ENCODE measurements at regions not wholly inside any gene's neighbourhood (a gene's known extent, or its start where the extent isn't known, plus 50 kb on each side); places are given as distances from the start of the nearest gene placed in this dataset.
A peak's percentile ranks its signal among the peaks of the same experiment; 100 is the strongest.

DNA sequence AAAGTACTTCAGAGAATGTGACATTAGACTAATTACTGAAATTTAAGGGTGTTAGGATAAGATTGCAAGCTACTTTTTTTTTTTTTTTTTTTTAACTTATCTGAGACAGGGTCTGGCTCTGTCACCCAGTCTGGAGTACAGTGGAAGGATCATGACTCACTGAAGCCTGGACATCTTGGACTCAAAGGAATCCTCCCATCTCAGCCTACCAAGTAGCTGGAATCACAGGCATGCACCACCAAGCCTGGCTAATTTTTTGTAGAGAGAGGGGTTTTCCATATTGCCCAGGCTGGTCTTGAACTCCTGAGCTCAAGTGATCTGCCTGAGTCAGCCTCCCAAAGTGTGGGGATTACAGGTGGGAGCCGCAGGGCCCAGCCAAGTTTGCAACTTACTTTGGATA, 1246.0 kb upstream of the ZEB2 start (continued):
- TF ChIP-seq, protein P1, sequence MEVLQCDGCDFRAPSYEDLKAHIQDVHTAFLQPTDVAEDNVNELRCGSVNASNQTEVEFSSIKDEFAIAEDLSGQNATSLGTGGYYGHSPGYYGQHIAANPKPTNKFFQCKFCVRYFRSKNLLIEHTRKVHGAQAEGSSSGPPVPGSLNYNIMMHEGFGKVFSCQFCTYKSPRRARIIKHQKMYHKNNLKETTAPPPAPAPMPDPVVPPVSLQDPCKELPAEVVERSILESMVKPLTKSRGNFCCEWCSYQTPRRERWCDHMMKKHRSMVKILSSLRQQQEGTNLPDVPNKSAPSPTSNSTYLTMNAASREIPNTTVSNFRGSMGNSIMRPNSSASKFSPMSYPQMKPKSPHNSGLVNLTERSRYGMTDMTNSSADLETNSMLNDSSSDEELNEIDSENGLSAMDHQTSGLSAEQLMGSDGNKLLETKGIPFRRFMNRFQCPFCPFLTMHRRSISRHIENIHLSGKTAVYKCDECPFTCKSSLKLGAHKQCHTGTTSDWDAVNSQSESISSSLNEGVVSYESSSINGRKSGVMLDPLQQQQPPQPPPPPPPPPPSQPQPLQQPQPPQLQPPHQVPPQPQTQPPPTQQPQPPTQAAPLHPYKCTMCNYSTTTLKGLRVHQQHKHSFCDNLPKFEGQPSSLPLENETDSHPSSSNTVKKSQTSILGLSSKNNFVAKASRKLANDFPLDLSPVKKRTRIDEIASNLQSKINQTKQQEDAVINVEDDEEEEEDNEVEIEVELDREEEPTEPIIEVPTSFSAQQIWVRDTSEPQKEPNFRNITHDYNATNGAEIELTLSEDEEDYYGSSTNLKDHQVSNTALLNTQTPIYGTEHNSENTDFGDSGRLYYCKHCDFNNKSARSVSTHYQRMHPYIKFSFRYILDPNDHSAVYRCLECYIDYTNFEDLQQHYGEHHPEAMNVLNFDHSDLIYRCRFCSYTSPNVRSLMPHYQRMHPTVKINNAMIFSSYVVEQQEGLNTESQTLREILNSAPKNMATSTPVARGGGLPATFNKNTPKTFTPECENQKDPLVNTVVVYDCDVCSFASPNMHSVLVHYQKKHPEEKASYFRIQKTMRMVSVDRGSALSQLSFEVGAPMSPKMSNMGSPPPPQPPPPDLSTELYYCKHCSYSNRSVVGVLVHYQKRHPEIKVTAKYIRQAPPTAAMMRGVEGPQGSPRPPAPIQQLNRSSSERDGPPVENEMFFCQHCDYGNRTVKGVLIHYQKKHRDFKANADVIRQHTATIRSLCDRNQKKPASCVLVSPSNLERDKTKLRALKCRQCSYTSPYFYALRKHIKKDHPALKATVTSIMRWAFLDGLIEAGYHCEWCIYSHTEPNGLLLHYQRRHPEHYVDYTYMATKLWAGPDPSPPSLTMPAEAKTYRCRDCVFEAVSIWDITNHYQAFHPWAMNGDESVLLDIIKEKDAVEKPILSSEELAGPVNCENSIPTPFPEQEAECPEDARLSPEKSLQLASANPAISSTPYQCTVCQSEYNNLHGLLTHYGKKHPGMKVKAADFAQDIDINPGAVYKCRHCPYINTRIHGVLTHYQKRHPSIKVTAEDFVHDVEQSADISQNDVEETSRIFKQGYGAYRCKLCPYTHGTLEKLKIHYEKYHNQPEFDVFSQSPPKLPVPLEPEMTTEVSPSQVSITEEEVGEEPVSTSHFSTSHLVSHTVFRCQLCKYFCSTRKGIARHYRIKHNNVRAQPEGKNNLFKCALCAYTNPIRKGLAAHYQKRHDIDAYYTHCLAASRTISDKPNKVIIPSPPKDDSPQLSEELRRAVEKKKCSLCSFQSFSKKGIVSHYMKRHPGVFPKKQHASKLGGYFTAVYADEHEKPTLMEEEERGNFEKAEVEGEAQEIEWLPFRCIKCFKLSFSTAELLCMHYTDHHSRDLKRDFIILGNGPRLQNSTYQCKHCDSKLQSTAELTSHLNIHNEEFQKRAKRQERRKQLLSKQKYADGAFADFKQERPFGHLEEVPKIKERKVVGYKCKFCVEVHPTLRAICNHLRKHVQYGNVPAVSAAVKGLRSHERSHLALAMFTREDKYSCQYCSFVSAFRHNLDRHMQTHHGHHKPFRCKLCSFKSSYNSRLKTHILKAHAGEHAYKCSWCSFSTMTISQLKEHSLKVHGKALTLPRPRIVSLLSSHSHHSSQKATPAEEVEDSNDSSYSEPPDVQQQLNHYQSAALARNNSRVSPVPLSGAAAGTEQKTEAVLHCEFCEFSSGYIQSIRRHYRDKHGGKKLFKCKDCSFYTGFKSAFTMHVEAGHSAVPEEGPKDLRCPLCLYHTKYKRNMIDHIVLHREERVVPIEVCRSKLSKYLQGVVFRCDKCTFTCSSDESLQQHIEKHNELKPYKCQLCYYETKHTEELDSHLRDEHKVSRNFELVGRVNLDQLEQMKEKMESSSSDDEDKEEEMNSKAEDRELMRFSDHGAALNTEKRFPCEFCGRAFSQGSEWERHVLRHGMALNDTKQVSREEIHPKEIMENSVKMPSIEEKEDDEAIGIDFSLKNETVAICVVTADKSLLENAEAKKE (CRISPR knock-in tag; IDR thresholded peaks at IDR 0.05) = no peak
- TF ChIP-seq EZH2 (IDR thresholded peaks at IDR 0.05; ENCODE audit: low read depth, unreplicated experiment) (no peak), JUNB (IDR thresholded peaks at IDR 0.05; ENCODE audit: unreplicated experiment) (no peak), POLR2AphosphoS5 (IDR thresholded peaks at IDR 0.05; ENCODE audit: low read depth) (no peak), EZH2phosphoT487 (IDR thresholded peaks at IDR 0.05; ENCODE audit: unreplicated experiment) (no peak), NANOG (IDR thresholded peaks at IDR 0.05; ENCODE audit: borderline replicate concordance) (no peak), ZNF331 (CRISPR knock-in tag; IDR thresholded peaks at IDR 0.05; ENCODE audit: low read depth) (no peak), CREB1 (CRISPR knock-in tag; IDR thresholded peaks at IDR 0.05; ENCODE audit: low read depth) (no peak)
- TF ChIP-seq, protein P2, sequence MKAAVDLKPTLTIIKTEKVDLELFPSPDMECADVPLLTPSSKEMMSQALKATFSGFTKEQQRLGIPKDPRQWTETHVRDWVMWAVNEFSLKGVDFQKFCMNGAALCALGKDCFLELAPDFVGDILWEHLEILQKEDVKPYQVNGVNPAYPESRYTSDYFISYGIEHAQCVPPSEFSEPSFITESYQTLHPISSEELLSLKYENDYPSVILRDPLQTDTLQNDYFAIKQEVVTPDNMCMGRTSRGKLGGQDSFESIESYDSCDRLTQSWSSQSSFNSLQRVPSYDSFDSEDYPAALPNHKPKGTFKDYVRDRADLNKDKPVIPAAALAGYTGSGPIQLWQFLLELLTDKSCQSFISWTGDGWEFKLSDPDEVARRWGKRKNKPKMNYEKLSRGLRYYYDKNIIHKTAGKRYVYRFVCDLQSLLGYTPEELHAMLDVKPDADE (IDR thresholded peaks at IDR 0.05) = no peak

DNA sequence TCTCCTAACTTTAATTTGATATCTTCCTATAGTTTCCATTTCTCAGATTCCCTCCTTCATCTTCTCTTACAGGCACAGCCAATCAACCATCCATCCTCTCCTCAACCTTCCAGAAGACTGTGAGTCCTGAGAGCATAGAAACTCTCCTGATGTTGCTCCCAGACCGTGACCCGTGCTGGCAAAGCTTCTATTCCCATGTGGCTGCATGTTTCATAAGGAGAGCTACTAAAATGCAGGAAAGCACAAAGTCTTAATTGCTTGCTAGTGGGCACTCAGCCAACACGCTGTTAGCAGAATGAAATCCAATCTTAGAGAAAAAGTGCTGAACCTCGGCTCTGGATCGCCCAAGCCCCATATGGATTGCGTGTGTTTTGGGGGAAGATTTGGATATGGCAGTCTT, 1244.7 kb upstream of the ZEB2 start:
- H3K9me2 ChIP-seq (ENCODE audit: insufficient read depth) = no peaks in the 10 kb centered on the region
- ATAC-seq = no peak
- no peak overlapping the region for H3K27ac ChIP-seq (ENCODE audit: low read depth)
- no peak overlapping the region for H3K4me3 ChIP-seq
- H4K20me1 ChIP-seq (replicated peaks; ENCODE audit: insufficient read depth) = no peaks in the 10 kb centered on the region
- TF ChIP-seq POLR2AphosphoS5 (IDR thresholded peaks at IDR 0.05; ENCODE audit: low read depth) = no peak
- TF ChIP-seq, protein P3, sequence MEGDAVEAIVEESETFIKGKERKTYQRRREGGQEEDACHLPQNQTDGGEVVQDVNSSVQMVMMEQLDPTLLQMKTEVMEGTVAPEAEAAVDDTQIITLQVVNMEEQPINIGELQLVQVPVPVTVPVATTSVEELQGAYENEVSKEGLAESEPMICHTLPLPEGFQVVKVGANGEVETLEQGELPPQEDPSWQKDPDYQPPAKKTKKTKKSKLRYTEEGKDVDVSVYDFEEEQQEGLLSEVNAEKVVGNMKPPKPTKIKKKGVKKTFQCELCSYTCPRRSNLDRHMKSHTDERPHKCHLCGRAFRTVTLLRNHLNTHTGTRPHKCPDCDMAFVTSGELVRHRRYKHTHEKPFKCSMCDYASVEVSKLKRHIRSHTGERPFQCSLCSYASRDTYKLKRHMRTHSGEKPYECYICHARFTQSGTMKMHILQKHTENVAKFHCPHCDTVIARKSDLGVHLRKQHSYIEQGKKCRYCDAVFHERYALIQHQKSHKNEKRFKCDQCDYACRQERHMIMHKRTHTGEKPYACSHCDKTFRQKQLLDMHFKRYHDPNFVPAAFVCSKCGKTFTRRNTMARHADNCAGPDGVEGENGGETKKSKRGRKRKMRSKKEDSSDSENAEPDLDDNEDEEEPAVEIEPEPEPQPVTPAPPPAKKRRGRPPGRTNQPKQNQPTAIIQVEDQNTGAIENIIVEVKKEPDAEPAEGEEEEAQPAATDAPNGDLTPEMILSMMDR (conservative IDR thresholded peaks at IDR 0.05; ENCODE audit: low read depth in 2 of 2) = no peak
- no peak for TF ChIP-seq ZNF331 (CRISPR knock-in tag; IDR thresholded peaks at IDR 0.05; ENCODE audit: low read depth)
- no peak for TF ChIP-seq CREB1 (CRISPR knock-in tag; IDR thresholded peaks at IDR 0.05; ENCODE audit: low read depth)
- H3K9me3 Mint-ChIP-seq = no peaks in the 10 kb centered on the region
- no peaks in the 10 kb centered on the region for H3F3A ChIP-seq (replicated peaks; ENCODE audit: low read depth)
- H3K27me3 Mint-ChIP-seq (ENCODE audit: insufficient read depth, low read depth, poor library complexity) = no peaks in the 10 kb centered on the region
- H3K79me2 ChIP-seq (replicated peaks; ENCODE audit: insufficient read depth) = no peaks in the 10 kb centered on the region
- H3K36me3 ChIP-seq (ENCODE audit: insufficient read depth) = no peaks in the 10 kb centered on the region
- DNase-seq (ENCODE audit: low spot score) = no peak
- H2AFZ ChIP-seq = peak overlapping the region; percentile 52; the same call in 1 of the 2 replicates
- H3K4me1 ChIP-seq (ENCODE audit: insufficient read depth) = no peaks in the 10 kb centered on the region; the same call in 1 of the 2 replicates
- peaks cover 6% of the 10 kb centered on the region for H3K4me1 Mint-ChIP-seq
- no peak overlapping the region for H3K4me3 Mint-ChIP-seq
- no peaks in the 10 kb centered on the region for H3K36me3 Mint-ChIP-seq (ENCODE audit: low read depth)
- H3K27ac Mint-ChIP-seq = no peak overlapping the region
- H3K4me2 ChIP-seq = no peak overlapping the region
- H3K27me3 ChIP-seq (ENCODE audit: insufficient read depth) = no peaks in the 10 kb centered on the region

All from GM23338 (cell line).